ENCODE measurements at regions not wholly inside any gene's neighbourhood (a gene's known extent, or its start where the extent isn't known, plus 50 kb on each side); places are given as distances from the start of the nearest gene placed in this dataset.

DNA sequence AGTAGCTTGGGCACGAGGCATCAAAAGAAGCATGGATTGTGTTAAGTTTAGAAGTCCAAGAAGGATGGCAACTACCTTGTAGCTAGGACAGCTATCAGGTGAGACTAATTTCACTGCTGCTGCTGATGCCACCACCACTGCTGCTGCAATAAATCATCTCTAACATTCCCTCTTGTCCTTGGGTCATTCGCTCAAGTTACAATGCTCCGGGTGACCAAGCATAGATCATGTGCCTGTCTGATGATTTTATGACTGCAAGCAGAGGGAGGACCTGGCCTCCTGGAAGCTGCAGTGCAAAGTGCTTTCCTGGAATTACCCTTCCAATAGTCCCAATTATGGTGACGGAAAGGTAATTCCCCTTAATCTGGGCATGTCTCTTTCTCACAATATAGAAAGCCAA lies 334.4 kb downstream of the PRELID2 start:
- no peaks in the 10 kb centered on the region for H3K4me1 Mint-ChIP-seq
- no peaks in the 10 kb centered on the region for H3K36me3 Mint-ChIP-seq (ENCODE audit: low read depth)
- no peak overlapping the region for H3K4me3 Mint-ChIP-seq
- no peak for DNase-seq
- POLR2A ChIA-PET, result no interaction called here
- peaks cover 9% of the 10 kb centered on the region for H3K9me3 Mint-ChIP-seq
- no peaks in the 10 kb centered on the region for H3K27me3 Mint-ChIP-seq
- CTCF ChIA-PET, result no interaction called here
- H3K27ac Mint-ChIP-seq, result no peak overlapping the region

DNA sequence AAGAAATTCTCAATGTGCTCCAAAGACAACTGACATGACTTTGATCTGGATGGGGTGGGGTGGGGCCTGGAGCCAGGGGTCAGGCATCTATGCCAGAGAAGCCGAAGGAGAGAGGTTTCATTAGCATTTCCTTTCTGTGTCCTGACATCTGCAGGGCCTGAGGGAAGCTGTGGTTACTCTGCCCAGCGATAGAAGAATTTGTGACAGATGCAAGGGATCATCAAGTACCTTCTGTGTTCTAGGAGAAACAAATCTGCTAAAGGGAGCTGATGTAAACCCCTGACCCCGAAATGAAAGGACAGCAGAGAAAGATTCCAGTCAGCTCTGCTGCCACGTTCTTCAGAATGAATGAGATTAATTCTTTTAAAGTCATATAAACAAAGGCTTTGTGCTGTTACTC lies 335.7 kb downstream of the PRELID2 start:
- Mint-ChIP-seq H3K36me3 (ENCODE audit: low read depth) (no peaks in the 10 kb centered on the region), H3K27ac (no peak overlapping the region), H3K9me3 (peaks cover 9% of the 10 kb centered on the region), H3K4me1 (no peaks in the 10 kb centered on the region), H3K4me3 (no peak overlapping the region), H3K27me3 (no peaks in the 10 kb centered on the region)
- ChIA-PET POLR2A (no interaction called here), CTCF (no interaction called here)
- no peak for DNase-seq

DNA sequence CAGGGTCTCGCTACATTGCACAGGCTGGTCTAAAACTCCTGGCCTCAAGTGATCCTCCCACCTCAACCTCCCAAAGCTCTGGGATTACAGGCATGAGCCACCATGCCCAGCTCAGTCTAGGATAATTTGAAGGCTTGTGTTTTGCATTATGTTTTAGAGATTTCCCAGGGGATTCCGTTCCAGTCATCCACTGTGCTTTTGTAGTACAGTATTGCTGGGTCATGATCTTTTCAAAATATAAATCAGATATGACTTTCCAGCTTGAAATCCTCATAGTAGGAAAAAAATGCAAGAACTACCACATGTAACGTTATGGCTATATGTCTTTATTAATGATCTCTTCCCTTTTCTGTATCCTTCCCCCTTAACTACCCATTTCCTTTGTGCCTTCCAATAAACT lies 338.1 kb downstream of the PRELID2 start:
- POLR2A ChIA-PET, result no interaction called here

DNA sequence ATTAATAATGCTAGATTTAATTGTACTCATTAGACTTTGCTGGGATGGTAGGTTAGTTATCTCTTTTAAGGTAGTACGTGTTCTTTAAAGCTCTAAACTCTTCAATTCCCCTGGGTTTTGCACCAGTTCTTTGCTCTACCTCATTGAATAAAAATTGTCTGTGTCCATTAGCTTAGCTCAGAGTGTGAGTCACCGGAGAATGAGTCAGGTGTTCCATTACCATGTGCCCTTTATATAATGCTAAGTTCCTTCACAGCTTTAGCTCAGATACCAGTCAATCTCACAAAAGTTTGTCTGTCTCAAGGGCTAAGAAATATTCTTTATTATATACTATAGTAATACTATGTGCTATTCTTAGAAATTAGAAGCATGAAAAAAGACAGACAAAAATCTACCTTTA lies 339.4 kb downstream of the PRELID2 start:
- CTCF ChIA-PET, result no interaction called here
- Mint-ChIP-seq H3K27me3 (no peaks in the 10 kb centered on the region), H3K9me3 (no peaks in the 10 kb centered on the region), H3K4me3 (no peak overlapping the region), H3K27ac (no peak overlapping the region), H3K4me1 (no peaks in the 10 kb centered on the region), H3K36me3 (ENCODE audit: low read depth) (no peaks in the 10 kb centered on the region)
- DNase-seq, result no peak
- POLR2A ChIA-PET, result no interaction called here

More for the DNA sequence above, 338.1 kb downstream of the PRELID2 start:
- DNase-seq, result no peak
- Mint-ChIP-seq H3K36me3 (ENCODE audit: low read depth) (no peaks in the 10 kb centered on the region), H3K4me1 (no peaks in the 10 kb centered on the region), H3K27ac (no peak overlapping the region), H3K4me3 (no peak overlapping the region), H3K9me3 (peaks cover 2% of the 10 kb centered on the region), H3K27me3 (no peaks in the 10 kb centered on the region)
- CTCF ChIA-PET, result no interaction called here

DNA sequence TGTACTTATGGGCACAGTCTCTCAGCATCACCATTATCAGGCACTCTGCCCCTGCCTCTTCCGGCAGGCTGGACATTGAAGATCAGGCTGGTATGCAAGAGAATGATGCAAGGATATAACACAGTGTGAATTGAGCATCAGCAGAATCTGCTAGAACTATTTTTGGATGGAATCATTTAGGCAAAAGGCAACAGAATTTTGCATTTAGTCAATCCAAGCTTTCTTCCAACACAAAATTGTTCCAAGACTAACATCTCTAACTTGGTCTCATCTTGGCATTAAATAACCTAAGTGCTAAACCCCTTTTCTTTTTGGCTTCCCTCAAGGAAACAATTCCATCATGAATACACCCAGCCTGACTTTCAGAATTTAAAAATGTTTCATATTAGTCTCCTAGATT lies 339.9 kb downstream of the PRELID2 start:
- H3K9me3 Mint-ChIP-seq, result no peaks in the 10 kb centered on the region
- DNase-seq, result no peak
- H3K4me3 Mint-ChIP-seq, result no peak overlapping the region
- no peaks in the 10 kb centered on the region for H3K4me1 Mint-ChIP-seq
- no peaks in the 10 kb centered on the region for H3K27me3 Mint-ChIP-seq
- POLR2A ChIA-PET, result no interaction called here
- H3K36me3 Mint-ChIP-seq (ENCODE audit: low read depth), result no peaks in the 10 kb centered on the region
- CTCF ChIA-PET, result no interaction called here
- no peak overlapping the region for H3K27ac Mint-ChIP-seq

DNA sequence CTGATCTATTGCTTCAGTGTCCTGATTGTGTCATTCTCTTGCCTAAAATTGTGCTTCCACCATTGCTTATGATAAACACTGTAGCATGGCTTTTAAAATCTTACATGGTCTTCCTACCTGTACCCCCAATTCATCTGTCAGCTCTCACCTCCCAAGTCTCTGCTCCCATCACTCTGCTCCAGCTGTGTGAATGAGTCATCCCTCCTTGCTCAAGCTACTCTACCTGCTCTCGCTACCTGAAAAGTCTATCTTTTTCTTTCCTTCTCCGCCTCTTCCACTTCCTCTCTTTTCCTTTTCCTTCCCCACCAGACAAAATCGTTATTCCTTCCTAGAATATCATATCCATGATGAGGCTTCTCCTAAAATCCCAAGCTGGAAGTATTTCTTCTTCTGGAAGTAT lies 341.7 kb downstream of the PRELID2 start:
- CTCF ChIA-PET, result no interaction called here
- H3K4me3 Mint-ChIP-seq, result no peak overlapping the region
- no peaks in the 10 kb centered on the region for H3K36me3 Mint-ChIP-seq (ENCODE audit: low read depth)
- H3K27ac Mint-ChIP-seq, result no peak overlapping the region
- POLR2A ChIA-PET, result no interaction called here
- no peaks in the 10 kb centered on the region for H3K27me3 Mint-ChIP-seq
- H3K4me1 Mint-ChIP-seq, result no peaks in the 10 kb centered on the region
- H3K9me3 Mint-ChIP-seq, result no peaks in the 10 kb centered on the region
- DNase-seq, result no peak

DNA sequence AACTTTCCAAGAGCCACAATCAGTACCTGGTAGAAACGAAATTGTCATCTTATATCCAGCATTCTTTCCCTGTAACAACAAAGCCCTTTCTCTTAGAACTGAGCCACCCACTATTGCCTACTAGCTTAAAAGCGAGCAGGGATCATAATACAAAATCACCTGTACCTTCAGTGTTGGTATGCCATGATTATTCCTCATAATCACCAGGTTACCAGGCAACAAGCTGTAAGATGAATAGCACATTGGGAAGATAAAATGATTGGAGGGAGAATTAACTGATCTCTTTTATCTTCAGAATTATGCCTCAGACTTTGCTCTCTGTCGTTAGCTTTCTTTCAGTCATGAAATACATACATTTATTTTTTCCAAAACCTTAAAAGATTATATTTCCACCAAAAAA lies 345.6 kb downstream of the PRELID2 start:
- no peak for DNase-seq
- Mint-ChIP-seq H3K4me3 (no peak overlapping the region), H3K27ac (no peak overlapping the region), H3K27me3 (no peaks in the 10 kb centered on the region), H3K36me3 (ENCODE audit: low read depth) (no peaks in the 10 kb centered on the region), H3K4me1 (no peaks in the 10 kb centered on the region), H3K9me3 (peaks cover 3% of the 10 kb centered on the region)
- ChIA-PET POLR2A (no interaction called here), CTCF (no interaction called here)

DNA sequence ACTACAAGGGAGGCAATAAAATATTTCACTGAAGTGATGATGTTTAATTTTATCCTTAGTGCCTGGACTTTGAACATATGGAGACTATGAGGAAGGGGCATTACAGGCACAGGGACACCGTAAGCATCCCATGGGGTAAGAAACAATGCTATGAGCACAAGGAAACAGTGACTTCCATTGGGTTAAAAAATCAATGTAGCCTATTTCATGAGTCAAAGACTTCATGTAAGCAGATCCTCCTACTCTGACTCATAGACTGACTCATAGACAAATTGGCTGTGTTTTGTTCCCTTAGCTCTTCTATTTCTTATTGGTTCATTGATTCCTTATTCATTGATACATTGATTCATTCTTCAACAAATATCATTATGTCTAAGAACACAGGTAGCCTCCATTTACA lies 351.0 kb downstream of the PRELID2 start:
- no peaks in the 10 kb centered on the region for H3K27me3 Mint-ChIP-seq
- POLR2A ChIA-PET, result no interaction called here
- H3K4me1 Mint-ChIP-seq, result no peaks in the 10 kb centered on the region
- H3K27ac Mint-ChIP-seq, result no peak overlapping the region
- peaks cover 3% of the 10 kb centered on the region for H3K9me3 Mint-ChIP-seq
- no peak for DNase-seq
- H3K36me3 Mint-ChIP-seq (ENCODE audit: low read depth), result no peaks in the 10 kb centered on the region
- H3K4me3 Mint-ChIP-seq, result no peak overlapping the region
- CTCF ChIA-PET, result no interaction called here

DNA sequence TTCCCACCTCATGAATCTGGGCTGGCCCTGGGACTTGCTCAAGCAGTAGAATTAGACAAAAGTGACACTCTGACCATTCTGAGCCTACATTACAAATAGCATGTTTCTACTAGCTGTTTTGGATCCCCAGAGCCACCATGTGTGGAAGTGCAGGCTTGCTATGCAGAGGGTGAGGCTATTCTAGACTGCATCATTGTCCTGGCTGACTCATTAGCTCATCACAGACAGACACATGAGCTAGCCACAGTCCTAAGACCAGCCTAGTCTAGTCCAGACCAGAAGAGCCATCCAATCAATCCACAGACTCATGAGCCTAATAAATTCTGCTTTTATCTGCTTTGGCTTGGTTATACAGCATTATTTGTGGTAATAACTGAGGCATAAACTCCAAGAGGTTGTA lies 351.9 kb downstream of the PRELID2 start:
- no peak for DNase-seq

DNA sequence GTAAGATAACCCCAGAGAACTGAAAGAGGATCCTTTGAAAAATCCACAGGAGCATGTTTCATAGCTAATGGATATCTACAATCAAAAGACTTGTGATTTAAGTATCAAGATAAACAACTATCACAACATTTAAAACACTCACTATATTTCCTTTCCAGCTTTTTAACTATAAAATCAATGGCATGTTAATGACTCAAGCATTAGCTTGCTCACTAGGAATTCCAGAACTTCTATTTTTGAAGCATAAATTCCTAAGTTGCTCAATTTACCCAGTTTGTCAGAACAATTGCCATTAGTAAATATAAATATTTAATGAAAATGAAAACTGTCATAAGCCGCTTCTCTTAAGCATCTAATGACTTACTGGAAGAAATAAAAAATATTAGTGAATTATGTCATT lies 355.3 kb downstream of the PRELID2 start:
- no peaks in the 10 kb centered on the region for H3K27me3 Mint-ChIP-seq
- H3K27ac Mint-ChIP-seq, result no peak overlapping the region
- no peaks in the 10 kb centered on the region for H3K4me1 Mint-ChIP-seq
- POLR2A ChIA-PET, result no interaction called here
- no peaks in the 10 kb centered on the region for H3K9me3 Mint-ChIP-seq
- no peak for DNase-seq
- no peak overlapping the region for H3K4me3 Mint-ChIP-seq
- H3K36me3 Mint-ChIP-seq (ENCODE audit: low read depth), result no peaks in the 10 kb centered on the region
- CTCF ChIA-PET, result no interaction called here

More for the DNA sequence above, 351.9 kb downstream of the PRELID2 start:
- no peak overlapping the region for H3K4me3 Mint-ChIP-seq
- H3K27ac Mint-ChIP-seq, result no peak overlapping the region
- H3K27me3 Mint-ChIP-seq, result no peaks in the 10 kb centered on the region
- H3K4me1 Mint-ChIP-seq, result no peaks in the 10 kb centered on the region
- CTCF ChIA-PET, result no interaction called here
- H3K9me3 Mint-ChIP-seq, result peaks cover 3% of the 10 kb centered on the region
- no peaks in the 10 kb centered on the region for H3K36me3 Mint-ChIP-seq (ENCODE audit: low read depth)
- POLR2A ChIA-PET, result no interaction called here

DNA sequence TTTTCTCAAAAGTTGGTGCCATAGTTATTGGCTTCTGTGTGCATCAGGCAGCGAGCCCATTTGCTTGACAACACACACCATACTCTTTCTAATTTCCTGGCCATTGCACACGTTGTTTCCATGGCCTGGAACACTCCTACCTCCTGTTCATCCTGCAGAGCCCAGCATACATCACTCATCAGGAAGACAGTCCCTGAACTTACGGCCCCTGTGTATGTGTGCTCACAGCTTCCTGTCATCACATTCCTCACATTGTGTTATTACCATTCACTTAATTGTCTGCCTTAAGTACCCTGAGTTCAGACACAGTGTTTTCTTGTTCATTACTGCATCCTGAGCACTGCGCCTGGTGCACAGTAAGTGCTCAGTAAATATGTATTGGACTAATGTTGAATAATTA lies 355.9 kb downstream of the PRELID2 start:
- CTCF ChIA-PET, result no interaction called here

DNA sequence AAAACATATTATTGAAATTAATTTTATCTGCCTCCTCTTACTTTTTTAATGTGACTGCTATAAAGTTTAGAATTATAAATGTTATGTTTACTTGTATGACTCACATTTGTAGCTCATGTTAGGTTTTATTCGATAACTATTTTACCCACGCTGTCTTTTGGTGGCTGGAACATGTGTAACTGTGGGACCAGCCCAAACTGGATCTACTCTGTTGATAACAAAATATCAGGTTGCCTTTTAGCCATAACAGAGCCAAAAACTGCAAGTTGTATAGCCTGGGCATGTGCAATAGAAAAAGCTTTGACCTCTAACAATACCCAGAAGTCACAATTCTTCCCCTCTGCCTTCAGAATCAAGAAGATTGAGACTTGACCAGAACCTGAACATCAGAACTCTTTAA lies 356.5 kb downstream of the PRELID2 start:
- H3K4me3 Mint-ChIP-seq, result no peak overlapping the region
- H3K27ac Mint-ChIP-seq, result no peak overlapping the region
- ChIA-PET CTCF (no interaction called here), POLR2A (no interaction called here)
- H3K4me1 Mint-ChIP-seq, result no peaks in the 10 kb centered on the region
- no peaks in the 10 kb centered on the region for H3K27me3 Mint-ChIP-seq
- DNase-seq, result no peak
- peaks cover 4% of the 10 kb centered on the region for H3K9me3 Mint-ChIP-seq
- no peaks in the 10 kb centered on the region for H3K36me3 Mint-ChIP-seq (ENCODE audit: low read depth)

More for the DNA sequence above, 355.9 kb downstream of the PRELID2 start:
- no peaks in the 10 kb centered on the region for H3K36me3 Mint-ChIP-seq (ENCODE audit: low read depth)
- H3K4me1 Mint-ChIP-seq, result no peaks in the 10 kb centered on the region
- no peak overlapping the region for H3K27ac Mint-ChIP-seq
- peaks cover 4% of the 10 kb centered on the region for H3K9me3 Mint-ChIP-seq
- no peak overlapping the region for H3K4me3 Mint-ChIP-seq
- H3K27me3 Mint-ChIP-seq, result no peaks in the 10 kb centered on the region
- no peak for DNase-seq
- POLR2A ChIA-PET, result no interaction called here

DNA sequence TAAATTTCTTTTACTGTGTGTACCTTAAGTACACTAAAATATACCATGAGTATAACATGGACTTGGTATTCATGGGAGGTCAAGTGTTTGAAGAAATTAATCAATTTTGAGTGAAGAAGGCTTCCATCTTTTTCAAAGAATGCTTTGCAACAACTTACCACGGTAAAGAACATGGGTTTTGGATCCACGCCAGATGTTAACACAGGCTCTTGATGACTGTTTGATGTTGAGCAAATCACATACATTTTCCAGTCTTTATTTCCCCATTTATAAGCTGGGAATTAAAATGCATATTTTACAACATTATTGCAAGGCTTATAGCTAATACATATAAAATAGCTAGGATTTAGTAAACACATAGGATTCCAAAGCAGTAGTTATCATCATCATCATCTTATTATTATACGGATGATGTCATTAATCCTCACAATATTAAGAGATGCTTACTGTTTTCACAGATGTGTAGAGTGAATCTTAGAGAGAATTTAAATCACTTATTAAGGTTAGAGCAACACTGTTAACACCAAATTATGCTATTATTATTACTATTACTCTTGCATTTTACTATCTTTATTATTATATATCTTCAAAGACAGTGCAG lies 362.0 kb downstream of the PRELID2 start:
- Mint-ChIP-seq H3K27ac (no peak overlapping the region), H3K4me1 (no peaks in the 10 kb centered on the region), H3K4me3 (no peak overlapping the region), H3K36me3 (ENCODE audit: low read depth) (no peaks in the 10 kb centered on the region), H3K27me3 (no peaks in the 10 kb centered on the region), H3K9me3 (peaks cover 13% of the 10 kb centered on the region)
- ChIA-PET CTCF (no interaction called here), POLR2A (no interaction called here)
- no peak for DNase-seq

DNA sequence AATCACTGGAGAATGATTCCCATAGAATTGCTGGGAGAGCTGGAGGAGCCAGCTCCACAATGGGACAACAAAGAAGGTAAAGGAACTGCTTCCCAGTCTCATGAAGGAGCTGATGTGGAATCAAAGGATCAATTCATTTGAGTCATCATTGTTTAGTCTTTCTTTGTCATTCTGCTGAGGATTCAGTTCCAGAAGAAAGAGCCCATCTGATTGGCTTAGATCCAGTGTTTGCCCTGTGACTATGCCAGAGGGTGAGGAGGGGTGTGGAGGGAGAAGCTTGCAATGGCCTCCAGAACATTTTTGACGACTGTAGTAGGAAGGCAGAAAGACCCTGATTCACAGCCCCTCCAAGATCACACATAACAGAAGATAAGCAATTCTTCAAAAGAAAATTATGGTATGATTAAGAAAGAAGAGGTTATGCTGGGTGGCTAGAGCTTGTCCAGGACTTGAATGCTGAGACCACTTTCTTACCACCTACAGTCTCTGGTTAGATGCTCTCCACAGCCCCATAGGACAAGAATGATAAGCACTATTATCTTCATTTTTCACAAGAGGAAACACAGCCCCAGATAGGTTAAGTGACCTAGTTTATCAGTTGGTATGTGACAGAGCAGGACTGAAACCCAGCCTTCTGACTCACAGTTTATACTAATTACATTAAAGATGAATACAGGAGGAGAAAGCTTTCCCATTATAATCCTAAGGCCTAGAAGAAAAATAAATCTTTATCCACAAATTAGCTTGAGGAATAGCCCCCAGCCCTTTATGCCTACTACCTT lies 363.1 kb downstream of the PRELID2 start:
- H3K4me3 Mint-ChIP-seq, result no peak overlapping the region
- no peaks in the 10 kb centered on the region for H3K4me1 Mint-ChIP-seq
- H3K27ac Mint-ChIP-seq, result no peak overlapping the region
- H3K27me3 Mint-ChIP-seq, result no peaks in the 10 kb centered on the region
- ChIA-PET CTCF (no interaction called here), POLR2A (no interaction called here)
- no peak for DNase-seq
- no peaks in the 10 kb centered on the region for H3K36me3 Mint-ChIP-seq (ENCODE audit: low read depth)
- H3K9me3 Mint-ChIP-seq, result peaks cover 13% of the 10 kb centered on the region
